ENCODE measurements at regions not wholly inside any gene's neighbourhood (a gene's known extent, or its start where the extent isn't known, plus 50 kb on each side); places are given as distances from the start of the nearest gene placed in this dataset.

GRCh38 chr2:19472391-19472978, 114.1 kb upstream of the OSR1 start:
- Histone ChIP-seq H3K36me3 (ENCODE audit: control insufficient read depth in 4 of 4, insufficient read depth in 4 of 4, low read length in 3 of 4) (no peaks in the 10 kb centered on the region), H3K27me3 (replicated peaks in 2 of 5; ENCODE audit: control insufficient read depth in 4 of 5, insufficient read depth in 5 of 5, low read length in 4 of 5) (peaks cover 8 to 61% (median 33%) of the 10 kb centered on the region in 5 experiments), H3K27ac (ENCODE audit: insufficient read depth in 1 of 2, low read depth in 1 of 2, low read length in 2 of 2, poor library complexity in 1 of 2, severe bottlenecking in 2 of 2) (no peak overlapping the region), H3K4me3 (ENCODE audit: control insufficient read depth in 1 of 7, extremely low read depth in 1 of 7, insufficient read depth in 4 of 7, low read depth in 2 of 7, low read length in 6 of 7) (no peak overlapping the region), H3K4me1 (ENCODE audit: control extremely low read depth in 1 of 4, control insufficient read depth in 4 of 4, insufficient read depth in 4 of 4, low read length in 3 of 4) (peaks cover 7 to 21% (median 12%) of the 10 kb centered on the region in 4 experiments), H3K9me3 (ENCODE audit: control extremely low read depth in 1 of 5, control insufficient read depth in 4 of 5, insufficient read depth in 2 of 5, low read depth in 1 of 5, low read length in 4 of 5) (peaks cover 0 to 5% (median 0%) of the 10 kb centered on the region in 5 experiments)
- ChIA-PET CTCF (no interaction called here), POLR2A (no interaction called here)
- 88% methylated on average over 2 of the region's 4 CpGs for WGBS (ENCODE audit: insufficient coverage)
- DNase-seq, result no peak

GRCh38 chr2:19471491-19471890, 113.1 kb upstream of the OSR1 start:
- Histone ChIP-seq H3K9me3 (ENCODE audit: control extremely low read depth in 1 of 5, control insufficient read depth in 4 of 5, insufficient read depth in 2 of 5, low read depth in 1 of 5, low read length in 4 of 5) (peaks cover 0 to 2% (median 0%) of the 10 kb centered on the region in 5 experiments), H3K27me3 (replicated peaks in 2 of 5; ENCODE audit: control insufficient read depth in 4 of 5, insufficient read depth in 5 of 5, low read length in 4 of 5) (peaks cover 8 to 62% (median 33%) of the 10 kb centered on the region in 5 experiments), H3K4me1 (ENCODE audit: control extremely low read depth in 1 of 4, control insufficient read depth in 4 of 4, insufficient read depth in 4 of 4, low read length in 3 of 4) (peaks cover 7 to 21% (median 12%) of the 10 kb centered on the region in 4 experiments), H3K27ac (ENCODE audit: insufficient read depth in 1 of 2, low read depth in 1 of 2, low read length in 2 of 2, poor library complexity in 1 of 2, severe bottlenecking in 2 of 2) (no peak overlapping the region), H3K4me3 (ENCODE audit: control insufficient read depth in 1 of 7, extremely low read depth in 1 of 7, insufficient read depth in 4 of 7, low read depth in 2 of 7, low read length in 6 of 7) (no peak overlapping the region), H3K36me3 (ENCODE audit: control insufficient read depth in 4 of 4, insufficient read depth in 4 of 4, low read length in 3 of 4) (no peaks in the 10 kb centered on the region)
- ChIA-PET POLR2A (no interaction called here), CTCF (no interaction called here)
- DNase-seq, result no peak
- 100% methylated on average over 2 of the region's 4 CpGs for WGBS (ENCODE audit: insufficient coverage)

GRCh38 chr2:19465978-19466377, 107.6 kb upstream of the OSR1 start:
- Histone ChIP-seq H3K36me3 (ENCODE audit: control insufficient read depth in 4 of 4, insufficient read depth in 4 of 4, low read length in 3 of 4) (no peaks in the 10 kb centered on the region), H3K4me3 (ENCODE audit: control insufficient read depth in 1 of 7, extremely low read depth in 1 of 7, insufficient read depth in 4 of 7, low read depth in 2 of 7, low read length in 6 of 7) (no peak overlapping the region), H3K4me1 (ENCODE audit: control extremely low read depth in 1 of 4, control insufficient read depth in 4 of 4, insufficient read depth in 4 of 4, low read length in 3 of 4) (no peaks in the 10 kb centered on the region), H3K9me3 (ENCODE audit: control extremely low read depth in 1 of 5, control insufficient read depth in 4 of 5, insufficient read depth in 2 of 5, low read depth in 1 of 5, low read length in 4 of 5) (peaks cover 0 to 7% (median 0%) of the 10 kb centered on the region in 5 experiments), H3K27me3 (replicated peaks in 2 of 5; ENCODE audit: control insufficient read depth in 4 of 5, insufficient read depth in 5 of 5, low read length in 4 of 5) (peaks cover 0 to 43% (median 20%) of the 10 kb centered on the region in 5 experiments), H3K27ac (ENCODE audit: insufficient read depth in 1 of 2, low read depth in 1 of 2, low read length in 2 of 2, poor library complexity in 1 of 2, severe bottlenecking in 2 of 2) (no peak overlapping the region)
- DNase-seq, result no peak
- CTCF ChIA-PET, result no interaction called here
- POLR2A ChIA-PET, result no interaction called here

GRCh38 chr2:19462256-19462645, 103.8 kb upstream of the OSR1 start:
- DNase-seq, result no peak
- H3K4me1 ChIP-seq (ENCODE audit: control extremely low read depth in 1 of 4, control insufficient read depth in 4 of 4, insufficient read depth in 4 of 4, low read length in 3 of 4), result no peaks in the 10 kb centered on the region
- ChIA-PET CTCF (no interaction called here), POLR2A (no interaction called here)
- WGBS (ENCODE audit: insufficient coverage), result 100% methylated on average over 1 of the region's 2 CpGs
- H3K27me3 ChIP-seq (replicated peaks in 2 of 5; ENCODE audit: control insufficient read depth in 4 of 5, insufficient read depth in 5 of 5, low read length in 4 of 5), result peaks cover 0 to 36% (median 10%) of the 10 kb centered on the region in 5 experiments
- H3K9me3 ChIP-seq (ENCODE audit: control extremely low read depth in 1 of 5, control insufficient read depth in 4 of 5, insufficient read depth in 2 of 5, low read depth in 1 of 5, low read length in 4 of 5), result peaks cover 0 to 7% (median 0%) of the 10 kb centered on the region in 5 experiments
- H3K27ac ChIP-seq (ENCODE audit: insufficient read depth in 1 of 2, low read depth in 1 of 2, low read length in 2 of 2, poor library complexity in 1 of 2, severe bottlenecking in 2 of 2), result no peak overlapping the region
- H3K36me3 ChIP-seq (ENCODE audit: control insufficient read depth in 4 of 4, insufficient read depth in 4 of 4, low read length in 3 of 4), result no peaks in the 10 kb centered on the region
- no peak overlapping the region for H3K4me3 ChIP-seq (ENCODE audit: control insufficient read depth in 1 of 7, extremely low read depth in 1 of 7, insufficient read depth in 4 of 7, low read depth in 2 of 7, low read length in 6 of 7)

GRCh38 chr2:19461504-19462255, 103.3 kb upstream of the OSR1 start:
- WGBS (ENCODE audit: insufficient coverage), result no CpG with 5 or more reads among the region's 5 CpGs
- Histone ChIP-seq H3K9me3 (ENCODE audit: control extremely low read depth in 1 of 5, control insufficient read depth in 4 of 5, insufficient read depth in 2 of 5, low read depth in 1 of 5, low read length in 4 of 5) (peaks cover 0 to 7% (median 0%) of the 10 kb centered on the region in 5 experiments), H3K36me3 (ENCODE audit: control insufficient read depth in 4 of 4, insufficient read depth in 4 of 4, low read length in 3 of 4) (no peaks in the 10 kb centered on the region), H3K27me3 (replicated peaks in 2 of 5; ENCODE audit: control insufficient read depth in 4 of 5, insufficient read depth in 5 of 5, low read length in 4 of 5) (peaks cover 0 to 31% (median 10%) of the 10 kb centered on the region in 5 experiments), H3K4me3 (ENCODE audit: control insufficient read depth in 1 of 7, extremely low read depth in 1 of 7, insufficient read depth in 4 of 7, low read depth in 2 of 7, low read length in 6 of 7) (no peak overlapping the region), H3K27ac (ENCODE audit: insufficient read depth in 1 of 2, low read depth in 1 of 2, low read length in 2 of 2, poor library complexity in 1 of 2, severe bottlenecking in 2 of 2) (no peak overlapping the region), H3K4me1 (ENCODE audit: control extremely low read depth in 1 of 4, control insufficient read depth in 4 of 4, insufficient read depth in 4 of 4, low read length in 3 of 4) (no peaks in the 10 kb centered on the region)
- ChIA-PET CTCF (no interaction called here), POLR2A (no interaction called here)
- DNase-seq, result no peak

- WGBS (ENCODE audit: insufficient coverage), result 96% methylated on average over 5 of the region's 5 CpGs
- ChIA-PET POLR2A (no interaction called here), CTCF (no interaction called here)
- Histone ChIP-seq H3K9me3 (ENCODE audit: control extremely low read depth in 1 of 5, control insufficient read depth in 4 of 5, insufficient read depth in 2 of 5, low read depth in 1 of 5, low read length in 4 of 5) (peaks cover 0 to 5% (median 0%) of the 10 kb centered on the region in 5 experiments), H3K4me1 (ENCODE audit: control extremely low read depth in 1 of 4, control insufficient read depth in 4 of 4, insufficient read depth in 4 of 4, low read length in 3 of 4) (no peaks in the 10 kb centered on the region), H3K27ac (ENCODE audit: insufficient read depth in 1 of 2, low read depth in 1 of 2, low read length in 2 of 2, poor library complexity in 1 of 2, severe bottlenecking in 2 of 2) (no peak overlapping the region), H3K4me3 (ENCODE audit: control insufficient read depth in 1 of 7, extremely low read depth in 1 of 7, insufficient read depth in 4 of 7, low read depth in 2 of 7, low read length in 6 of 7) (no peak overlapping the region), H3K27me3 (replicated peaks in 2 of 5; ENCODE audit: control insufficient read depth in 4 of 5, insufficient read depth in 5 of 5, low read length in 4 of 5) (peaks cover 0 to 27% (median 7%) of the 10 kb centered on the region in 5 experiments), H3K36me3 (ENCODE audit: control insufficient read depth in 4 of 4, insufficient read depth in 4 of 4, low read length in 3 of 4) (no peaks in the 10 kb centered on the region)
- no peak for DNase-seq
Measured at GRCh38 chr2:19460761-19461160, 102.3 kb upstream of the OSR1 start.

GRCh38 chr2:19458427-19459003, 100.1 kb upstream of the OSR1 start:
- Histone ChIP-seq H3K9me3 (ENCODE audit: control extremely low read depth in 1 of 5, control insufficient read depth in 4 of 5, insufficient read depth in 2 of 5, low read depth in 1 of 5, low read length in 4 of 5) (peaks cover 0 to 5% (median 0%) of the 10 kb centered on the region in 5 experiments), H3K4me1 (ENCODE audit: control extremely low read depth in 1 of 4, control insufficient read depth in 4 of 4, insufficient read depth in 4 of 4, low read length in 3 of 4) (no peaks in the 10 kb centered on the region), H3K4me3 (ENCODE audit: control insufficient read depth in 1 of 7, extremely low read depth in 1 of 7, insufficient read depth in 4 of 7, low read depth in 2 of 7, low read length in 6 of 7) (no peak overlapping the region), H3K27ac (ENCODE audit: insufficient read depth in 1 of 2, low read depth in 1 of 2, low read length in 2 of 2, poor library complexity in 1 of 2, severe bottlenecking in 2 of 2) (no peak overlapping the region), H3K27me3 (replicated peaks in 2 of 5; ENCODE audit: control insufficient read depth in 4 of 5, insufficient read depth in 5 of 5, low read length in 4 of 5) (peaks cover 0 to 21% (median 4%) of the 10 kb centered on the region in 5 experiments), H3K36me3 (ENCODE audit: control insufficient read depth in 4 of 4, insufficient read depth in 4 of 4, low read length in 3 of 4) (no peaks in the 10 kb centered on the region)
- ChIA-PET POLR2A (no interaction called here), CTCF (interaction anchor here (0.6 kb wide), 1 partner anchor 90 kb away, joined by 3 read pairs; no protein-coding TSS in a partner anchor)
- WGBS (ENCODE audit: insufficient coverage), result 89% methylated on average over 1 of the region's 1 CpG
- DNase-seq, result no peak
